ENCODE measurements at regions not wholly inside any gene's neighbourhood (a gene's known extent, or its start where the extent isn't known, plus 50 kb on each side); places are given as distances from the start of the nearest gene placed in this dataset.

DNA sequence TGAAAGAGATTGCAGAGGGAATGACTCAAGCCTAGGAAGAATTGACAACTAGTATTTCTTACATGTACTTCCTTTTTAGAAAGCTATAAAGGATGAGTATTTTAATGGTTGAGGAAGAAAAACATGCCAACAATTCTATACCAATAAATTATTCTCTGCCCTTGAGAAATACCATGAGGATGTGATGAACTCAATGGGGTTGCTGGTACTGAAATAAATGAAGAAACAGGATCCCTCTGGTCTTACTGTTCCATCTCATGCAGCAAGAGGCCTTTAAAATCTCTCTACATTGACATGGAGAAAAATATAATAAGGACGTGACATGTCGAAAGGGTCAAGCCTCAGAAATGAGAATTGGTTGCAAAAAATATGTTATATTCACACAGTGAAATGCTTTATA, 477.3 kb downstream of the GABRG2 start:
- Histone ChIP-seq H3K9ac (replicated peaks; ENCODE audit: extremely low read depth, insufficient read depth, low read length) (no peak overlapping the region), H3K4me2 (ENCODE audit: insufficient read depth, low read length) (no peak overlapping the region), H3K27me3 (ENCODE audit: control insufficient read depth in 2 of 2, insufficient read depth in 2 of 2, low read length in 2 of 2) (no peaks in the 10 kb centered on the region), H3K9me1 (replicated peaks; ENCODE audit: control insufficient read depth, extremely low read depth, insufficient read depth, low read length) (no peaks in the 10 kb centered on the region), H3K4me1 (ENCODE audit: control insufficient read depth, extremely low read depth, insufficient read depth, low read length) (no peaks in the 10 kb centered on the region), H3K79me2 (ENCODE audit: control insufficient read depth, insufficient read depth, low read length) (no peaks in the 10 kb centered on the region), H3K36me3 (ENCODE audit: control insufficient read depth in 2 of 2, extremely low read depth in 1 of 2, insufficient read depth in 2 of 2, low read length in 2 of 2) (no peaks in the 10 kb centered on the region), H3K9me3 (replicated peaks; ENCODE audit: control insufficient read depth, insufficient read depth, low read length) (peaks cover 2% of the 10 kb centered on the region), H4K20me1 (replicated peaks; ENCODE audit: control insufficient read depth, extremely low read depth, insufficient read depth, low read length) (no peaks in the 10 kb centered on the region), H3K4me3 (replicated peaks in 1 of 3; ENCODE audit: insufficient read depth in 1 of 3, low read depth in 1 of 3, low read length in 3 of 3) (no peak overlapping the region), H3K27ac (ENCODE audit: insufficient read depth, low read depth, low read length) (no peak overlapping the region), H2AFZ (ENCODE audit: low read depth, low read length) (no peak overlapping the region)
- no TSS peak for BruUV-seq (replicated peaks)
- intact Hi-C loops (cut with micrococcal nuclease) (no loop called here), dilution Hi-C loops (cut with MboI; ENCODE audit: extremely low pct_ligation_motif_present, low sequenced_read_pairs) (no loop called here)
- TF ChIP-seq JUN (IDR thresholded peaks at IDR 0.05; ENCODE audit: borderline replicate concordance, insufficient read depth, insufficient read length, low read depth): no peak
- TF ChIP-seq, protein P1, sequence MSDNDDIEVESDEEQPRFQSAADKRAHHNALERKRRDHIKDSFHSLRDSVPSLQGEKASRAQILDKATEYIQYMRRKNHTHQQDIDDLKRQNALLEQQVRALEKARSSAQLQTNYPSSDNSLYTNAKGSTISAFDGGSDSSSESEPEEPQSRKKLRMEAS (IDR thresholded peaks at IDR 0.05; ENCODE audit: insufficient read depth, insufficient read length): no peak
- ChIA-PET CTCF (no interaction called here), POLR2A (no interaction called here)
- no peak for DNase-seq (ENCODE audit: low read depth, low spot score)
- FAIRE-seq: no peak

DNA sequence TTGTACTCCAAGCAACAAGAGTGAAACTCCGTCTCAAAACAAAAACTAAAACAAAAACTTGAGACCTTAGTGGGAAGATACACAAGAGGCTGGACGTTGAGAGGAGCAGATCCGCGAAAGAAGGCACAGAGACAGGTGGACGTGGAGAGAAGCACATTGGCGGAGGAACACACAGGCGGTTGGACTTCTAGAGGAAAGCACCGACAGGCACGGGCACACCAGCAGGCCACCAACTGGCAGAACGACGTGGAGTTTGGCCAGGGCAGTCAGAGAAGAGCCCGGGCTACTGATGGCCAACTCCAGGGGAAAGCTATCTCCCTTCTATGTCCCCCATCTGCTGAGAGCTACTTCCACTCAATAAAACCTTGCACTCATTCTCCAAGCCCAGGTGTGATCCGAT, 482.7 kb downstream of the GABRG2 start:
- Histone ChIP-seq H3K4me3 (replicated peaks in 1 of 3; ENCODE audit: insufficient read depth in 1 of 3, low read depth in 1 of 3, low read length in 3 of 3) (no peak overlapping the region), H3K4me2 (ENCODE audit: insufficient read depth, low read length) (no peak overlapping the region), H3K79me2 (ENCODE audit: control insufficient read depth, insufficient read depth, low read length) (no peaks in the 10 kb centered on the region), H2AFZ (ENCODE audit: low read depth, low read length) (no peak overlapping the region), H3K4me1 (ENCODE audit: control insufficient read depth, extremely low read depth, insufficient read depth, low read length) (no peaks in the 10 kb centered on the region), H3K9me1 (replicated peaks; ENCODE audit: control insufficient read depth, extremely low read depth, insufficient read depth, low read length) (no peaks in the 10 kb centered on the region), H3K9me3 (replicated peaks; ENCODE audit: control insufficient read depth, insufficient read depth, low read length) (no peaks in the 10 kb centered on the region), H4K20me1 (replicated peaks; ENCODE audit: control insufficient read depth, extremely low read depth, insufficient read depth, low read length) (no peaks in the 10 kb centered on the region), H3K9ac (replicated peaks; ENCODE audit: extremely low read depth, insufficient read depth, low read length) (no peak overlapping the region), H3K36me3 (ENCODE audit: control insufficient read depth in 2 of 2, extremely low read depth in 1 of 2, insufficient read depth in 2 of 2, low read length in 2 of 2) (no peaks in the 10 kb centered on the region), H3K27me3 (ENCODE audit: control insufficient read depth in 2 of 2, insufficient read depth in 2 of 2, low read length in 2 of 2) (no peaks in the 10 kb centered on the region), H3K27ac (ENCODE audit: insufficient read depth, low read depth, low read length) (no peak overlapping the region)
- FAIRE-seq: no peak
- no peak for TF ChIP-seq EZH2 (IDR thresholded peaks at IDR 0.05; ENCODE audit: borderline replicate concordance, low read depth, low read length, severe bottlenecking)
- no peak for TF ChIP-seq GATA2 (IDR thresholded peaks at IDR 0.05; ENCODE audit: insufficient read depth, insufficient read length, low read depth, low read length)
- ChIA-PET CTCF (no interaction called here), POLR2A (no interaction called here)
- DNase-seq (ENCODE audit: low read depth, low spot score): no peak
- dilution Hi-C loops (cut with MboI; ENCODE audit: extremely low pct_ligation_motif_present, low sequenced_read_pairs) (no loop called here), intact Hi-C loops (cut with micrococcal nuclease) (no loop called here)
- no TSS peak for BruUV-seq (replicated peaks)

Measured in endothelial cell of umbilical vein (primary cell).